Gastrocnemius medialis (tissue), 4 donors: ENCODE measurements at regions not wholly inside any gene's neighbourhood (a gene's known extent, or its start where the extent isn't known, plus 50 kb on each side); places are given as distances from the start of the nearest gene placed in this dataset.

ENCODE experiments used
- POLR2A ChIP-seq, 2 donors: fragments of 450-650 bp; IDR thresholded peaks; one replicate each; pipeline ENCODE4 v1.6.1; 2017; ENCODE audit warnings: antibody characterized with exemption in 2 of 2, mild to moderate bottlenecking in 2 of 2, moderate library complexity in 2 of 2
- TF ChIP-seq, protein P1 (sequence below), 5 experiments: fragments of 450-650 bp in 3 of 5; fragments of 200-600 bp in 2 of 5; sonication (generic) in 2 of 5; IDR thresholded peaks in 4 of 5; conservative IDR thresholded peaks in 1 of 5; 1 replicate in 4 of 5; 2 replicates in 1 of 5; pipeline ENCODE4 v1.5.1; 2016 to 2019; ENCODE audit warnings: antibody characterized with exemption in 5 of 5, mild to moderate bottlenecking in 3 of 5, moderate library complexity in 3 of 5

- TF ChIP-seq, protein P1, sequence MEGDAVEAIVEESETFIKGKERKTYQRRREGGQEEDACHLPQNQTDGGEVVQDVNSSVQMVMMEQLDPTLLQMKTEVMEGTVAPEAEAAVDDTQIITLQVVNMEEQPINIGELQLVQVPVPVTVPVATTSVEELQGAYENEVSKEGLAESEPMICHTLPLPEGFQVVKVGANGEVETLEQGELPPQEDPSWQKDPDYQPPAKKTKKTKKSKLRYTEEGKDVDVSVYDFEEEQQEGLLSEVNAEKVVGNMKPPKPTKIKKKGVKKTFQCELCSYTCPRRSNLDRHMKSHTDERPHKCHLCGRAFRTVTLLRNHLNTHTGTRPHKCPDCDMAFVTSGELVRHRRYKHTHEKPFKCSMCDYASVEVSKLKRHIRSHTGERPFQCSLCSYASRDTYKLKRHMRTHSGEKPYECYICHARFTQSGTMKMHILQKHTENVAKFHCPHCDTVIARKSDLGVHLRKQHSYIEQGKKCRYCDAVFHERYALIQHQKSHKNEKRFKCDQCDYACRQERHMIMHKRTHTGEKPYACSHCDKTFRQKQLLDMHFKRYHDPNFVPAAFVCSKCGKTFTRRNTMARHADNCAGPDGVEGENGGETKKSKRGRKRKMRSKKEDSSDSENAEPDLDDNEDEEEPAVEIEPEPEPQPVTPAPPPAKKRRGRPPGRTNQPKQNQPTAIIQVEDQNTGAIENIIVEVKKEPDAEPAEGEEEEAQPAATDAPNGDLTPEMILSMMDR (IDR thresholded peaks at IDR 0.05 in 4 of 5, conservative IDR thresholded peaks at IDR 0.05 in 1 of 5): no peak
- TF ChIP-seq POLR2A (IDR thresholded peaks at IDR 0.05): no peak
Observed at GRCh38 chr1:56390232-56390867, 189.0 kb downstream of the PLPP3 start.
